Type B pancreatic cell (in vitro differentiated cells): ENCODE measurements at regions not wholly inside any gene's neighbourhood (a gene's known extent, or its start where the extent isn't known, plus 50 kb on each side); places are given as distances from the start of the nearest gene placed in this dataset.

ENCODE experiments used
- DNase-seq: peaks from one replicate; pipeline ENCODE4 v3.0.0; 2021; ENCODE audit warnings: mixed read lengths; ENCODE audit not compliant: unreplicated experiment; ENCODE audit errors: extremely low spot score
- H3K27ac Mint-ChIP-seq: 2 replicates; pipeline ENCODE4 v1.8.0; 2021; ENCODE audit warnings: mild to moderate bottlenecking, mixed read lengths
- H3K27me3 Mint-ChIP-seq: 2 replicates; pipeline ENCODE4 v1.8.0; 2021; ENCODE audit warnings: mixed read lengths
- H3K36me3 Mint-ChIP-seq: 2 replicates; pipeline ENCODE4 v1.8.0; 2021; ENCODE audit warnings: mixed read lengths
- H3K4me1 Mint-ChIP-seq: one replicate; pipeline ENCODE4 v1.8.0; 2021; ENCODE audit warnings: mixed read lengths; ENCODE audit not compliant: unreplicated experiment
- H3K4me3 Mint-ChIP-seq: 2 replicates; pipeline ENCODE4 v1.8.0; 2021; ENCODE audit warnings: mild to moderate bottlenecking, mixed read lengths
- H3K9me3 Mint-ChIP-seq: 2 replicates; pipeline ENCODE4 v1.8.0; 2021; ENCODE audit warnings: mixed read lengths
- TF ChIP-seq, protein P1 (sequence below): fragments of 200-600 bp; sonication (generic); conservative IDR thresholded peaks from 2 replicates; pipeline ENCODE4 v1.5.0; 2021; ENCODE audit warnings: antibody characterized with exemption, mild to moderate bottlenecking

GRCh38 chr14:97618401-97618800, 821.2 kb downstream of the VRK1 start:
- Mint-ChIP-seq H3K27me3 (peaks cover 11% of the 10 kb centered on the region), H3K4me3 (no peak overlapping the region), H3K36me3 (no peaks in the 10 kb centered on the region), H3K27ac (no peak overlapping the region), H3K4me1 (peaks cover 4% of the 10 kb centered on the region), H3K9me3 (peaks cover 5% of the 10 kb centered on the region)
- DNase-seq: no peak
- TF ChIP-seq, protein P1, sequence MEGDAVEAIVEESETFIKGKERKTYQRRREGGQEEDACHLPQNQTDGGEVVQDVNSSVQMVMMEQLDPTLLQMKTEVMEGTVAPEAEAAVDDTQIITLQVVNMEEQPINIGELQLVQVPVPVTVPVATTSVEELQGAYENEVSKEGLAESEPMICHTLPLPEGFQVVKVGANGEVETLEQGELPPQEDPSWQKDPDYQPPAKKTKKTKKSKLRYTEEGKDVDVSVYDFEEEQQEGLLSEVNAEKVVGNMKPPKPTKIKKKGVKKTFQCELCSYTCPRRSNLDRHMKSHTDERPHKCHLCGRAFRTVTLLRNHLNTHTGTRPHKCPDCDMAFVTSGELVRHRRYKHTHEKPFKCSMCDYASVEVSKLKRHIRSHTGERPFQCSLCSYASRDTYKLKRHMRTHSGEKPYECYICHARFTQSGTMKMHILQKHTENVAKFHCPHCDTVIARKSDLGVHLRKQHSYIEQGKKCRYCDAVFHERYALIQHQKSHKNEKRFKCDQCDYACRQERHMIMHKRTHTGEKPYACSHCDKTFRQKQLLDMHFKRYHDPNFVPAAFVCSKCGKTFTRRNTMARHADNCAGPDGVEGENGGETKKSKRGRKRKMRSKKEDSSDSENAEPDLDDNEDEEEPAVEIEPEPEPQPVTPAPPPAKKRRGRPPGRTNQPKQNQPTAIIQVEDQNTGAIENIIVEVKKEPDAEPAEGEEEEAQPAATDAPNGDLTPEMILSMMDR: no peak

- peaks cover 3% of the 10 kb centered on the region for H3K9me3 Mint-ChIP-seq
Observed at GRCh38 chr14:97618917-97619690, 821.9 kb downstream of the VRK1 start.

DNA sequence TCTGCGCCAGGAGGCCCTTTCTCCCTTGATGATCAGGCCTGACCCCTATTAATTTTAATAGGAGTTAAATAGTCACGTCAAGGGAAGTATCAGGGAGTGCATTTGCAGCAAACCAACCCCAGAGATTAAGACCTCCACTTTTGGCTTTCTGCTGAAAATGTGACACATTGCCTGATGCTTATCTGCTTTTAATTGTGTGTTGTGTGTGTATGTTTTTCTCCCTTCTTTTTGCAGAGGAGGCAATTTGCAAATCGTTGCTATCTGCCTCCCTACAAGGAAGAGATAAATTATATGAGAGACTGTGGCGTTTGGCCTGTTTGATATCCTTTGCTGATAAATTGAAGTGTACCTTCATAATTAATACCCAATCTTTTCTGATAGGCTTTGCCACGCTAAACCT, 822.9 kb downstream of the VRK1 start:
- Mint-ChIP-seq H3K27ac (no peak overlapping the region), H3K27me3 (peaks cover 11% of the 10 kb centered on the region), H3K9me3 (no peaks in the 10 kb centered on the region), H3K36me3 (no peaks in the 10 kb centered on the region), H3K4me3 (no peak overlapping the region), H3K4me1 (peaks cover 6% of the 10 kb centered on the region)
- DNase-seq: no peak
- TF ChIP-seq, protein P1: no peak

More at GRCh38 chr14:97618917-97619690, 821.9 kb downstream of the VRK1 start:
- TF ChIP-seq, protein P1: no peak
- peaks cover 4% of the 10 kb centered on the region for H3K4me1 Mint-ChIP-seq
- no peak overlapping the region for H3K4me3 Mint-ChIP-seq
- H3K36me3 Mint-ChIP-seq: no peaks in the 10 kb centered on the region
- H3K27ac Mint-ChIP-seq: no peak overlapping the region
- DNase-seq: no peak
- H3K27me3 Mint-ChIP-seq: peaks cover 11% of the 10 kb centered on the region

DNA sequence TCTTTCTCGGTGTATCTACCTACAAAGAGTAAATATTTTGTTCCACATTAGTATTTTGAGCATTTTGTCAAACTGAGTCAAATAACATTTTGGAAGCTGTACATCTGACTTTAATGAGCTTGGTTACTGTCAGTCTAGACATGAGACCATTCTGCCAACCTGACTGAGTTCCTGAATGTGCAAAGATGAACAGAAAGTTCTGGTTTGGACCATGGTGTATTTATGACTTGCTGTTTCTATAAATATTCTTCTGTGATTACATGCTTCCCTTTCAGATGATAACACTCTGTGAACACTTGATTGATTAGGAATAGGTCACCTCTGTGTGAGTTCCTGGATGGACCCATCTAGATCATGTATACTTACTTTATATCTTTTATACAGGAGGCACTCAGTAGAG, 827.8 kb downstream of the VRK1 start:
- Mint-ChIP-seq H3K27me3 (peaks cover 8% of the 10 kb centered on the region), H3K4me3 (no peak overlapping the region), H3K9me3 (no peaks in the 10 kb centered on the region), H3K27ac (no peak overlapping the region), H3K36me3 (no peaks in the 10 kb centered on the region), H3K4me1 (peaks cover 9% of the 10 kb centered on the region)
- TF ChIP-seq, protein P1: no peak
- DNase-seq: no peak

- no peaks in the 10 kb centered on the region for H3K36me3 Mint-ChIP-seq
- H3K27me3 Mint-ChIP-seq: peaks cover 10% of the 10 kb centered on the region
- H3K4me3 Mint-ChIP-seq: no peak overlapping the region
- H3K27ac Mint-ChIP-seq: no peak overlapping the region
- no peak for DNase-seq
- no peaks in the 10 kb centered on the region for H3K9me3 Mint-ChIP-seq
- peaks cover 8% of the 10 kb centered on the region for H3K4me1 Mint-ChIP-seq
- TF ChIP-seq, protein P1: no peak
Observed at GRCh38 chr14:97625477-97625876, 828.3 kb downstream of the VRK1 start.
